Stimulated activated CD4-positive, alpha-beta T cell treated with anti-CD3 and anti-CD28 coated beads, Interleukin-1b, Interleukin-23, amount 100 ng/mL, for 24 hours (primary cell): ENCODE measurements at regions not wholly inside any gene's neighbourhood (a gene's known extent, or its start where the extent isn't known, plus 50 kb on each side); places are given as distances from the start of the nearest gene placed in this dataset.
"Not testable (repeated sequence)": the region's sequence is repeated elsewhere in the genome, so short reads cannot be mapped to it uniquely, and the experiment has no call there.

Experiments
- DNase-seq, 4 experiments: peaks; one replicate each; pipeline ENCODE4 v3.0.0-alpha.2; 2020; ENCODE audit warnings: low read depth in 4 of 4, low spot score in 1 of 4

DNA sequence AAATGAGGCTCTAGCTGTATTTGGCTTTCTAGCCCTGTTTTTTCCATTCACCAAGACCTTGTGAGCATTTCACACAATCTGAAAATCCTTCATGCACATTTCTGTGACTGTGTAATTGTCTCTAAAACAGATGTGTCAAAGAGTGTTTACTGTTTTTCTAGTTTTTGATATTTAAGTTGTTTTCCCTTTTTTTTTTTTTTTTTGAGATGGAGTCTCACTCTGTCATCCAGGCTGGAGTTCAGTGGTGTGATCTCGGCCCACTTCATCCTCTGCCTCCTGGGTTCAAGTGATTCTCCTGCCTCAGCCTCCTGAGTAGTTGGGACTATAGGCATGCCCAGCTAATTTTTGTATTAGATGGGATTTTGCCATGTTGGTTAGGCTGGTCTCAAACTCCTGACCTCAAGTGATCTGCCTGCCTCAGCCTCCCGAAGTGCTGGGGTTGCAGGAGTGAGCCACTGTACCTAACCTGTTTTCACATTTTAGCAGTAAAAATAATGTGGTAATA, 242.0 kb downstream of the MYCN start:
- not testable (repeated sequence) for DNase-seq

DNA sequence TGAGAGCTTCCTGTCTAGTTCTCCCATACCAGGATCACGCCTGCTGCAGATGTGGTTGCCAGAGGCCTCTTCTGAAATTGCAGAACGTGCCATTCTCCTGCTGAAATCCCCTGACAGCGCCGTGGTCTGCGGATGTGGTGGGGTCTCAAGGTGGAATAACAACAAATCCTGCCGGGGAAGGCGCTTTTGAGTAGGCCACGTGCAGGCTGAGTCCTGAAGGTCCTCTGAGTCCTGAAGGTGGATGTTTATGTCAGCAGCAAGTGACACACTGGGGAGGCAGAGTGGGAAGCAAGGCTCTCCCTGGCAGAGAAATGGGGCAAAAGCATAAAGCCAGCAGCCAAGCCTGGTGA, 241.4 kb downstream of the MYCN start:
- no peak for DNase-seq

DNA sequence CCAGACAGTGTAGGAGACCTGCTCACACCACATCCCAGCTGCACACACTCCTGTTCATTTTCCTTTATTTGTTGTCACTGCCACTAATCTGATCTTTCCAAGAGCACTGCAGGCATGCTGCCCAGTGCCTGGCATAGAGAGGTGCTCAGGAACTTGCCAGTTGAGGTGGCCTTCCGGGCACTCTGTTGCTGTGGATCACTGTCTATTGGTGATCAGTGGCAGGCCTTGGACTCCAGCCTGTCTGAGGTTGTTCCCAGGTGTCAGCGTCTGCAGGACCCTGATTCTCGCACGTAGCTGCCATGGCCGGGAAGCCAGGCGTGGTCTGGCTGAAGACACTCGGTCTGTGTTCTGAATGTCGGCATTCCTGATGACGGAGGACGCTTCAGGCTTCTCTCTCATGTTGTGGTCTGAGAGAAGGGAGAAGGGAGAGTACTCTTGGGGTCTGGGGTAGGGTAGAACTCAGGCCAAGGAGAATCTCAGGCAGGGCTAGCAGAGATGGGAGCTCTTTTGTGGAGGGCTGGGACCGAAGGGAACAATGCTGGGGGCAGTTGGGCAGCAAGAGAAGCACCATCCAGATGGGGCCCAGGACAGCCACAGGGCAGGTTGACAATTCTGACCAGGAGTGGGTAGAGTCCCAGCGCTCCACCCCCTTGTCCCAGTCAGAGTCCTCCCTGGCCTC, 240.9 kb downstream of the MYCN start:
- no peak for DNase-seq

DNA sequence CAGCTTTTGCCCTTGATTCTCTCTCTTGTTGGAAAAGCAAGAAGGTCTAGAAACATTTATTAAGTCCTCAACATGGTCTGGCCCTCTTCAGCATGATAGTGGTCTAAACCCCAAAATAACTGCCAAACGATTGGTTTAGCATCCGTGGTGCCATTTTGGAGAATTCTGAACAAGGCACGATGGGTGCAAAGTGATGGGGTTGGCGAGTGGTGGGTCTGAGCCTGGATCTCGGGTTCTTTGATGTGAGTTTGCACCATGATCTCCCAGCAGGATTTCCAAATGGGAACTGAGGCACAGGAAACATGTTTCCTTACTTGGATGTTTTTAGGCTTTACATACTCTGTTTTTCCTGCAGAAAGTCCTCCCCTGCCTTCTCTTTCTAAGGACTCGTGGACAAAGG, 240.3 kb downstream of the MYCN start:
- no peak for DNase-seq

DNA sequence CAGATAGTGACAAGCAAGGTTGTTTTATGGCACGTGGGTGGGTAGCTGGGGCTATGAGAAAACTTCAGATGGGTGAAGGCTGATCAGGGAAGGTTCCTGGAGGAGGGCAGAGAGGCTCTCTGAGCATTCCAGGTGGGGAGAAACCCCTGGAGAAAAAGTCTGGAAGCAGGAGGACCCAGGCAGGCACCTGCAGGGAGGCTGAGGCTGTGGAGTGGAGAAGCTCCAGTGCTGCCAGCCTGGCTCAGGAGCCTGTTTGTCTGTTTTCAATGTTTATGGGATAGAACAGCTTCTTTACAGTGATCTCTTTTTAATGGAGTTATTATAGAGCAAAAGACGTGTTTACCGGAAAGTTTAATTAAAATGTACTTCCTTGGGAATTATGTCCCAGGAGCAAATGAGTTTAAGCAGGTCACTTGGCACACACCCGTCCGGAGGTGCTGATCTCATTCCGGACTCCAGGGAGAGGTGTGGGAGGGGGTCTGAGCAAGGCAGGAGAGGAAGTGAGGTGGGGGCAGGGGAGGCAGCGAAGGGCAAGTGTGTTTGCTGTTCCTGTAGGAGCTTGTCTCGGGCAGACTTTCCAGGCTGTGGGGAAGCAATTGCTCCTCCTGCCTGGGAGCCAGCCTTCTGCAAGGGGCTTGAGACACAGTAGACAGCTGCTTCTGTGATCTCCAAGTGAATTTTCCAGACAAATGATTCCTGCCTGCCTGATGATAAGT, 239.5 kb downstream of the MYCN start:
- no peak for DNase-seq

DNA sequence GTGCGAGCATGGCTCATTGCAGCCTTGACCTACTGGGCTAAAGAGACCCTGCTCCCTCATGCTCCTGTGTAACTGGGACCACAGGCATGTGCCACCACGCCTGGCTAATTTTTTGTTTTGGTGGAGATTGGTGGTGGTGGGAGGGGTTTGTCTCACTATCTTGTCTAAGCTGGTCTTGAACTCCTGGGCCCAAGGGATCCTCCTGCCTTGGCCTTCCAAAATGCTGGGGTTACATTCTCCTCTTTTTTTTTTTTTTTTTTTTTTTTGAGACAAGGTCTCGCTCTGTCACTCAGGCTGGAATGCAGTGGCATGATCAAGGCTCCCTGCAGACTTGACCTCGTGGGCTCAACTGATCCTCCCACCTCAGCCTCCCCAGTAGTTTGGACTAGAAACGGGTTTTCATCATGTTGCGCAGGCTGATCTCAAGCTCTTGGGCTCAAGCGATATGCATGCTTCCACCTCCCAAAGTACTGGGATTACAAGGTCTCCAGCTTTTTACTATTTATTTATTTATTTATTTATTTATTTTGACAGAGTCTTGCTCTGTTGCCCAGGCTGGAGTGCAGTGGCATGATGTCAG, 238.3 kb downstream of the MYCN start:
- DNase-seq = no peak

DNA sequence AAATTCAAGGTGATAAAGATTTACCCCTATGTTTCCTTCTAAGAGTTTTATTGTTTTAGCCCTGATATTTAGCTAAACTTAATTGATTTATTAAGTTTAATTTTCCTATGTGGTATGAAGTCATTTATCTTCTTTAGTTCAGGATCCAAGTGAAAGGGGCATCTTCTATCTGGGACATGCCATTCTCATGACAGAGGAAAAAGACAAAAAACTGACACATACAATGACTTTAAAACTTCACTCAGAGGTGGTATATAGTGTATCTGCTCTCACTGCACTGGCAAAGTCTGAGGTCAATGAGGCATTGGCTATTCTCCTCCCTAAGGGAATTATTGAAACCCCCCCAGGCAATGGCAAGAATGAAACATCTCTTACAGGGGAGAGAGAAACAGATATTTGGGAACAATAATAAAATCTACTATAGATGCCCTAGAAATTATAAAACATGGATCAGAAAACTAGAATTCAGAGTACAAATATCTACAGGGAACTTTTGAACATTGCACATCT, 237.4 kb downstream of the MYCN start:
- no peak for DNase-seq

DNA sequence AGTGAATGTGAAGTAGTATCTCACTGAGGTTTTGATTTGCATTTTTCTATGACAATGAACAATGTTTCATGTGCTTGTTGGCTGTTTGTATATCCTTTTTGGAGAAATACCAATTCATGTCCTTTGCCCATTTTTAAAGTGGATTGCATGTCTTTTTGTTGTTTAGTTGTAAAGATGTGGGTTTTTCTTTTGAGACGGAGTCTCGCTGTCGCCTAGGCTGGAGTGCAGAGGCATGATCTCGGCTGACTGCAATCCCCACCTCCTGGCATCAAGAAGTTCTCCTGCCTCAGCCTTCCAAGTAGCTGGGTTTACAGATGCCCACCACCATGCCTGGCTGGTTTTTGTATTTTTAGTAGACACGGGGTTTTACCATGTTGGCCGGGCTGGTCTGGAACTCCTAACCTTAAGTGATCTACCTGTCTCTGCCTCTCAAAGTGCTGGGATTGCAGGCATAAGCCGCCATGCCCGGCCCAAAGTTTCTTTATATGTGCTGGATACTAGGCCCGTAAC, 236.7 kb downstream of the MYCN start:
- DNase-seq = no peak

DNA sequence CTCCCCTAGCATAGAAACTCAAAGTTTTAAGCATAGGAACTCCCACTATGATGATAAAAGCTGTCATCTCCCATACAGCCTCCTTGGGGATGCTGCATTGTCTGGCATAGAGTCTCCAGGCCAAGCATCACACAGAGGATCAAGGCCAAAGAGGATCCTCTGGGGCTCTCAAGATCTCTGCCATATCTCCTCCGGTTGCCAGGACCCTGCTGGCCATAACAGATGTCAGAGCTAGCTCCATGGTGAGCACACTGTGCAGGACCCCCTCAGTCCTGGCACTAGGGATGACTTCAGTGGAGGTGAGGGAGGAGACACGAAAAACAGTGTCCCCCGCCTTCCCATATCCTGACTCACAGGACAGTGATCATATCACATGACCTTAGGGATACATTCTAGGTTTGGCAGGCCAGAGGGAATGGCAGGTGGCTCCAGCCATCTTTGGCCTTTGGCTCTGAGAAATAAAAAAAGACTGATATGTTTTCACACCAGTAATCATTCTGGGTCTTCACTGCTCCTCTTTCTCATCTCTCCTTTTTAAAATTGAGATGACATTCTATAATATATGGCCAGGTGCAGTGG, 235.0 kb downstream of the MYCN start:
- DNase-seq = no peak

DNA sequence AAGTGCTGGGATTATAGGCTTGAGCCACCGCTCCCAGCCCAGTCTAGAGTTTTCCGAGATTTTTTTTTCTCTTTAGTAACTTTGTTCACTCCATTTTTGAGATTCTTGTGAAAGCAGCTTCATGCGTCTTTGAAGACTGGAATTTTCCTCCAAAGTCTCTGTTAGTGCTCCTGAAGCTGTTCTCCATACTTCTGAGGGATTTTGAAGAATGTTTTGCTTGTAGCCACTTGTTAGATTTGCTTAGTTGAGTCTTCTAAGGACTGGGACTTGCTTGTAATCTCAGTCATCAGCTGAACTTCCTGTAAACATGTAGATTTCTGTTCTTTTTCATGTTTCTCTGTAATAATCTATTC, 234.3 kb downstream of the MYCN start:
- DNase-seq = no peak

DNA sequence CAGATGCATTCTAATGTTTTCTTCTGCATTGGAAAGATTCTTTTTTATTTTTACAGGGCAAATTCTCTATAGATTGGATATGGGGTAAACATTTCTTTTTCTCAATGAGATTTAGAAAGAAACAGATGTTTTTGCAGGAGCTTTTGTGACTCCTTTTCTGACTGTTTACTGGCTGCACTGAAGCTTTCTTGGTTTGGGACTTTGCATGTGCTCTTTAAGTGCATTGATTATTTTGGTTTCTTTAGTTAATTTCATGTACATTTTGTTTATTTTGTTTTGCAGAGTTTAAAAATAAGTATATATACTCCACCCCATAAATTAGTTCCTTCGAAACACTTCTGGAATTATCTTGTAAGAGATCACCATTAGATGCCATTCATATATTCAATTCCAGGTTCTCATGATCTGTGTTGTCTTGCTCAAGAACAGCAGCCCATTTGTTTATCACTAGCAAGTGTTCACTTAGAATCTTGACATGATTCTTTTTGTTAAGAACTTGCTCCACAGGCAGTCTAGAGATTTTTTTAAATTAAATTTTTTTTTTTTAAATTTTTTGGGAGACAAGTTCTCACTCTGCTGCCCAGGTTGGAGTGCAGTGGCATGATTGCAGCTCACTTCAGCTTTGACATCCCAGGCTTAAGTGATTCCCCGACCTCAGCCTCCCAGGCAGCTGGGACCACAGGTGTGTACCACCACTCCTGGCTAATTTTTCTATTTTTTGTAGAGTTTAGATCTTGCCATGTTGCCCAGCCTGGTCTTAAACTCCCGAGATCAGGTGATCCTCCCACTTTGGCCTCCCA, 233.7 kb downstream of the MYCN start:
- DNase-seq = no peak

DNA sequence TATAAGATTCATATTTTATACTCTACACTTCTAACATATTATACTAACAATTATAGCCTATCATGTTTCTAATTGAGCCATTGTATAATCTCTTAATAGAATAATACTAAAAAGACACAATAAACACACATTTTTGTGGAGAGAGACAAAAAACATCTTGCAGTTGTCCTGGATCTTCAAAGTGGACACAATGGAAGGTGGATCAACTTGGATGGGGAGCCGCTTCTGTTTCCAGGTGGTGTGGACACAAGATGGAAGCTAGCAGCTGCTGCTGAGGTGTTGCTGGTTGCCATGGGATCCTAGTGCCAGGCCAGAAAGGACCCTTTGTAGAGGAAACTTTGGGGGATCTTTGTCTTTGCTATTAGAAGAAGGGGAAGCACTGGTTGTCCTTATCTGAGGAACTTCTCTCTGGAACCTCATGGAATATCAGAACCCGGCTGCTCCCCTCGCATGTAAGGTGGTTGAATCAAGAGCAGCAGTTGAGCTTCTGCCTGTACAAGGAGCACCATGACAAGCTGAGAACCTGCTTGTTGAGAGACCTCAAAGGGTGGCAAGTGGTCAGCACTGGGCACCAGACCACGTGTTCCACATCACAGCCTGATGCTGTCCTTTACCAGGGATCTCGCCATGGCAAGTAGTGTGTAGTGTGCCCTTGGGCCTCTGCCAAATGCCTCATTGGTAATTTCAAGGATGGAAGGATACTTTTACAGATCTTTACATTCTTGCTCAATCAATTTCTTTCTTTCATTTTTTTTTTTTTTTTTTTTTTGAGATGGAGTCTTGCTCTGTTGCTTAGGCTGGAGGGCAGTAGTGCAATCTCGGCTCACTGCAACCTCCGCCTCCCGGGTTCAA, 232.2 kb downstream of the MYCN start:
- no peak for DNase-seq

DNA sequence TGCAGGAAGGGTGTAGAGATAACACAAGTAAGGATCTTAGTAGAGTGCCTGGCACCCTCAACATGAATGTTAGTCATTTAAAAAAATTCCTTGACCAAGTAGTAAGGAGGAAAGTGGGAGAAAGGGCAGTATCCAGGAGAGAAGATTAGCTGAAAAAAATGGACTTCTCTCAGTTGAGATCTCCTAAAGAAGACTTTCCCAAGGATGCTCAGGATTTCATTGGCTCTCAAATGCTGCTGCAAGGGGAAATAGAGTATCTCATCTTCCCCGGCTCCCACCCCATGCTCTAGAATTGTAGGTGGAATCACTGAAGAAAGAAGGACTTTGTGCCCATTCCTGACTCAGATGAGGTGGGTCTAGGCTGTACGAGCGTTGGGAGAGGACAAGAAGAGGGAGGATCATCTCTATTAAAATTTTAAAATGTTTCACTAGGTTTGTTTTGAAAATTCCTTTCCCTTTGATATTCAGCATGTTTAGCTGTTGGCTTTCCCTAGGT, 231.1 kb downstream of the MYCN start:
- no peak for DNase-seq

DNA sequence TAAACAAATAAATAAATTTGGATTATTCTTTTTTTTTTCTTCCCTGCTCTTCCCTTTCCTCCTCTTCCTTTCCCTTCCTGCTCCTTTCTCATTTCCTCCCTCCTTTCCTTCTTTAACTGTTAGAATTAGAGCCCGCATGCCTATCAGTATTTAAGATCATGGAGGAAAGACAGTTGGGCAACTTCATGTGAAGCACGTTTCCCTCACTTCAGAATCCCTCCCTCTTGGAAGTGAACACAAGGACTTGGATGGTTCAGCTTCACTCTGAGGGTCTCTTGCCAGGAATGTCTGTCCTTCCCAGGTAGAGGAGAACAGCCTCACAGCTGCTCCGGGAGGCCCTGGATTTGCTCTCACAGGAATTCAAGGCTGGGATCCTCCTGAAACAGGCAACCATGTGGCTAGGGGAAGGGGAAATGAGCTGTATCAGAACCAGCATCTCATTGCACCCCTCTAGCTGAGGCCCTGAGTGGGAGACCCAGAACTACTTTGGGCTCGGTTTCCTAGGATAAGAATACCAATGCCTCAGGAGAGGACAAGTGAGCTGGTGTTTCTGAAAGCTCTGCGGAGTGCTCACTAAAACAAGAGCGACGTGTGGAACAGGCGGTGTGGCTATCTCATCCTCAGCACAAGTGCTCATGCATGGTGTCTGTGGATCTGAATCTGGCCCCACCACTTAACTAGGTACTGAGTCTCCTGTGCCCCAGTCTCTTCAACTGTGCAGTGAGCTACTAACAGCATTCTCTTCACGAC, 230.5 kb downstream of the MYCN start:
- DNase-seq = no peak

DNA sequence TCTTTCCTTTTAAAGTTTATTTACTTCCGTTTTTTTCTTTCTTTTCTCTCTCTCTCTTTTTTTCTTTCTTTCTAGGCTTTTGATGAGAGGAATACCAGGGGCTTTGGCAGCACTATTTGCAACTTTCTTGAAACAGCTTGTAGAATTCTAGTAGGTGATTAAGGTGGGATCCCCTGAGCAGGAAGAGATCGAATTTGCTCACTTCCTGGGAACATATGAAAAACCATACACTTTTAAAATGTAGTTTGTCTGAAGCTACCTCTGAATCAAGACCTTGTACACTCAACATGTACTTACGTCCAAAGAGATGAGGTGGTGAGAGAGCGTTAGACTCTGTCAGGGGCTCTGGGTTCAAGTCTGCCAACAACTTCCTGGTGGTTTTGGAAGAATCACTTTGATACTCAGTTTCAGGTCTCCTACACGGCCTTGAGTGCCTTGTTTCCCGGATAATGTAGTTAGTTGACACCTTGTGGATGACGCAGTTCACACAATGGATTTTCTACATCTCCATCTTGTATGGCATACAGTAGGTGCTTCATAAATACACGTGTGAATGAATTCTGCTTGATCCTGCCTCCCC, 229.1 kb downstream of the MYCN start:
- no peak for DNase-seq

DNA sequence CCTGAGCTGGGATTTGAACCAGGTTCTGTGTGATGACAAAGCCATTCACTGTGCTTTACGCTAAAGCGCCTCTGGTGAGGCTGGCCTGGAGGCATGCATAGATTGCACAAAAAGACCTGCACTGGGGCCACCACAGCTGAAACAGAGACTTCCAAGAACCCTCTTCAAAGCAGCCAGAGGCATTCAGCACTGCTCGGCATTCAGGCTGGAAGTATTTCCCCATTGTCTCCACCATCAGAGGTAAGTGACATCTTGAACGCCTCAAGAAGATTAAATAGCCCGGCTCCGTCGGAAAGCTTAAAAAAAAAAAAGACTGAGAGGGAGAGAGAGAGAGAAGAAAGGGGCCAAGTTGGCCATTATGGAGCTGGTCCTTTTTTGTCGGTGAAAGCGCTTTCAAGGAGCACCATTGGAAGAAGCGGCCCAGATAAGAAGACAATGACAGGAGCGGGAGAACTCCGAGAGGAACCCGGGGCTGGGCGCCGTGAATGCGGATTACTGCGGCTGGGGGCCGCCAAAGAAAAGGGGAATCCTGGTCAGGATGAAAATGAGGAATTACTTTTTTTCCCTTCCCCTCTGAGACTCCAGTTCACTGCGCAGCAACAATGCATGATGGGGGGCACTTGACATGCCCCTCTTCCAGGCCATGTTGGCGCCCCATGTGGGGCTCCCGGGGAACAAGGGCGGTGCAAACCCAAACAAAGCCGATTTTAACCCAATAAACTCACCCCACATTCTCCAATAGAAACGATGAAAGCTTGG, 228.3 kb downstream of the MYCN start:
- no peak for DNase-seq

DNA sequence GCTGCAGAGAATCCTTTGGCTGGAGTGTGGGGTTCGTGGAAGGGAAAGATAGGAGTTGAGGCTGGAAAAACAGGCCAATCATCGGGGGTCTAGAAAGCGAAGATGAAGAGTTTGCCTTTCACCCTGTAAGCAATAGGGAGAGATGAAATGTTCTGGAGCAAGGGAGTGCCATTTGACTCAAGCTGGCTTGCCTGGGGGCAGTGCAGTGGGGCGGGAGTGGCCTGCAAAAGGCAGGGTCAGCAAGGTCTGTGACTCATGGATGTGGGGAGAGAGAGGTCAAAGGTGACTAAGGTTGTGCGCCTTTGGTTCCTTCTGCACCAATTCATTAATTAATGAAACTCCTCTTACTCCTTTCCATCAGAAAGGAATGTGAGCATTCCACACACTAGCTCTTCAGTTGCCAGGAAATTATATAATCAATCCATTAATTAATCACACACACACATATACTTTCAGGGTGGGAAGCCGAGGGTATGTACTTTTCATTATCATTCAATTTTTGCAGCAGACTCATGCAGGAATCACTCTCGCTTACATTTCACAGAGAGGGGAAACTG, 227.6 kb downstream of the MYCN start:
- no peak for DNase-seq

DNA sequence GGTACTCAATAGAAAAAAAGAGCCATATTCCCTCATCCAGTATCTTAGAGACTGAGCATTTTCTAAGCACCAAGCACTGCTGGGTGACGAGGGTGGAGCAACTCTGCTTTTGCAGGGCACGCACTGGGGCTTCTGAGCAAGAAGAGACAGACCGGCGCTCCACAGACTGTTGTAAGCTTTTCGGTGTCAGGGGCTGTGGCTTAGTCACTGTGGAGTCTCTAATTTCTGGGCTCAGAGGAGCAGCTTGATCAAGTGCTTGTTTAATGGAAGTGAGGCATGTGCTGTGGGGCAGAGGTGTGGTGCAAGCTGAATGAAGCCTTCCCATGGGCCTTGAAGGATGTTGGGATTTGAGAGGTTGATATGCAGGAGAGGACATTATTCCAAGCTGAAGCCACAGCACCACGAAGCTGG, 227.1 kb downstream of the MYCN start:
- no peak for DNase-seq
